ENCODE measurements at regions not wholly inside any gene's neighbourhood (a gene's known extent, or its start where the extent isn't known, plus 50 kb on each side); places are given as distances from the start of the nearest gene placed in this dataset.

DNA sequence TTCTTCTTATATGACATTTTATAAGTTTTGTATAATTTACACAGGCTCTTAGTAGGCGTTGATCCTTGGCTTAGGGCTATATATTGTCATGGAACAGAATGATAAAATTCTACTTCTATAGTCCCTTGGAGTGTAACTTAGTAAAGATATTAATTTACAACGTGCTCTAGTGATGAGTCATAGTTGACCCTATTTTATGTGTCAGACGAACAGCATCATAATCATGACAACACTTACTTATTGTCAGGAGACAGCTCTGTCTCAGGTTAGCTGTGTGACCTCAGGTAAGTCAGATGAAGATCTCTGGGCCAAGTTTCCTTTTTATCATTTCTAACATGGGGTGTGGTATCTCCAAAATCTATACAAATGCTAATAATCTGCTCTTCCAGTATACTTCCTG lies 473.5 kb downstream of the UTRN start:
- Histone ChIP-seq H3K36me3 (ENCODE audit: control insufficient read depth, insufficient read depth, low read length) (peaks cover 6% of the 10 kb centered on the region), H3K4me1 (ENCODE audit: control insufficient read depth, insufficient read depth, low read length, poor library complexity, severe bottlenecking) (no peaks in the 10 kb centered on the region), H3K4me3 (ENCODE audit: extremely low read depth, insufficient read depth, low read length, poor library complexity, severe bottlenecking) (no peak overlapping the region), H3K27ac (ENCODE audit: low read depth, low read length, severe bottlenecking) (no peak overlapping the region), H3K9me3 (ENCODE audit: control insufficient read depth, low read length) (no peaks in the 10 kb centered on the region)
- 83 to 100% methylated on average over 1 of the region's 3 CpGs for WGBS, 2 experiments (ENCODE audit: insufficient coverage in 2 of 2)

- no peaks in the 10 kb centered on the region for H3K4me1 ChIP-seq (ENCODE audit: control insufficient read depth, insufficient read depth, low read length, poor library complexity, severe bottlenecking)
- H3K4me3 ChIP-seq (ENCODE audit: extremely low read depth, insufficient read depth, low read length, poor library complexity, severe bottlenecking): no peak overlapping the region
- no peaks in the 10 kb centered on the region for H3K9me3 ChIP-seq (ENCODE audit: control insufficient read depth, low read length)
- H3K36me3 ChIP-seq (ENCODE audit: control insufficient read depth, insufficient read depth, low read length): peaks cover 6% of the 10 kb centered on the region
- 94% methylated on average over 2 of the region's 3 CpGs; no CpG with 5 or more reads in 1 of the 2 experiments for WGBS, 2 experiments (ENCODE audit: insufficient coverage in 2 of 2)
- H3K27ac ChIP-seq (ENCODE audit: low read depth, low read length, severe bottlenecking): no peak overlapping the region
Measured at GRCh38 chr6:144762469-144762868, 477.3 kb downstream of the UTRN start.

DNA sequence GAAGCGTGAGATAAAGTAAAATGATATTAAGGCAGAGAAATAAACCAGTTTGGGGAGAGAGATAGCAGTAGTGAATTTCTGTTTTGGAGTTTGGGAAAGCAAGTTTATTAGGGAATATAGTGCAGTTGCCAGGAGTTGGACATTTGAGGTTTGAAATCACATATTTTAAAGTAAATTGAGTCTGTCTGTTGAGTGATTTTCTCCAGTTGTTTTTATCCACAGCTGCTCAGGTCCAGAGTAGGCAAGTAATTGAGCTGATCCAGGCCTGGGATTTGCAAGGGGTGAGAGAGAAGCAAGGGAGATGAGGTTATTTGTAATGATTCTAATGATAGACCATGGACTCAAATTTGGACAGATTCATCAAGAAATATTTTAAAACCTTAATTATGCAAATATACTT lies 481.9 kb downstream of the UTRN start:
- peaks cover 3% of the 10 kb centered on the region for H3K36me3 ChIP-seq (ENCODE audit: control insufficient read depth, insufficient read depth, low read length)
- H3K27ac ChIP-seq (ENCODE audit: low read depth, low read length, severe bottlenecking): no peak overlapping the region
- no peaks in the 10 kb centered on the region for H3K4me1 ChIP-seq (ENCODE audit: control insufficient read depth, insufficient read depth, low read length, poor library complexity, severe bottlenecking)
- H3K4me3 ChIP-seq (ENCODE audit: extremely low read depth, insufficient read depth, low read length, poor library complexity, severe bottlenecking): no peak overlapping the region
- no peaks in the 10 kb centered on the region for H3K9me3 ChIP-seq (ENCODE audit: control insufficient read depth, low read length)
- 92 to 100% methylated on average over 1 of the region's 1 CpG for WGBS, 2 experiments (ENCODE audit: insufficient coverage in 2 of 2)

DNA sequence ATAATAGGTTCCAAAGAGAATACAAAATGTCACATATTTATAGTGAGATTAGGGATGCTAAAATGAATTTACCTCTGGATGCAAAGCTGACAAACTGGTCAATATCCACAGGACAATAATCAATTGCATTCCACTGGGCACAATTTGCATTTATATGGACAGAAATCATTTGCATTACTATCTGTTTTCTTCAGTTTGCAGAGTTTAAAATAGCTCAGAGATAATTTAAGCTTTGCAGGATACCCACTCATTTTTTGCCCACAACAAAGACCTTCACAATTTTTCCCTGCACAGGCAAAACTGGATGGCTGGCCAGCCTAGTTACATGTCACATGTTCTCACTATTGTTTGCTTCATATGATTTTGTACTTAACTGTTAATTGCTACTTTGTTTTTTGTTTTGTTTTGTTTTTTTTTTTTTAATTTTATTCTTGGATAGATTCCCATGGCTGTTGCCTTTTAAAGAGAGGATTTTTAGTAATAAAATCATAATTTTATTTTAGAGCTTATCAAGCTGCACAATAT lies 483.5 kb downstream of the UTRN start:
- Histone ChIP-seq H3K4me1 (ENCODE audit: control insufficient read depth, insufficient read depth, low read length, poor library complexity, severe bottlenecking) (no peaks in the 10 kb centered on the region), H3K27ac (ENCODE audit: low read depth, low read length, severe bottlenecking) (no peak overlapping the region), H3K4me3 (ENCODE audit: extremely low read depth, insufficient read depth, low read length, poor library complexity, severe bottlenecking) (no peak overlapping the region), H3K36me3 (ENCODE audit: control insufficient read depth, insufficient read depth, low read length) (no peaks in the 10 kb centered on the region), H3K9me3 (ENCODE audit: control insufficient read depth, low read length) (no peaks in the 10 kb centered on the region)

- 92 to 100% methylated on average over 1 to 2 of the region's 3 CpGs for WGBS, 2 experiments (ENCODE audit: insufficient coverage in 2 of 2)
- H3K36me3 ChIP-seq (ENCODE audit: control insufficient read depth, insufficient read depth, low read length): no peaks in the 10 kb centered on the region
- no peak overlapping the region for H3K27ac ChIP-seq (ENCODE audit: low read depth, low read length, severe bottlenecking)
- no peaks in the 10 kb centered on the region for H3K4me1 ChIP-seq (ENCODE audit: control insufficient read depth, insufficient read depth, low read length, poor library complexity, severe bottlenecking)
- H3K4me3 ChIP-seq (ENCODE audit: extremely low read depth, insufficient read depth, low read length, poor library complexity, severe bottlenecking): no peak overlapping the region
- H3K9me3 ChIP-seq (ENCODE audit: control insufficient read depth, low read length): no peaks in the 10 kb centered on the region
Measured at GRCh38 chr6:144769142-144769541, 484.0 kb downstream of the UTRN start.

- peaks cover 6% of the 10 kb centered on the region for H3K36me3 ChIP-seq (ENCODE audit: control insufficient read depth, insufficient read depth, low read length)
- H3K4me3 ChIP-seq (ENCODE audit: extremely low read depth, insufficient read depth, low read length, poor library complexity, severe bottlenecking): no peak overlapping the region
- no peak overlapping the region for H3K27ac ChIP-seq (ENCODE audit: low read depth, low read length, severe bottlenecking)
- H3K4me1 ChIP-seq (ENCODE audit: control insufficient read depth, insufficient read depth, low read length, poor library complexity, severe bottlenecking): no peaks in the 10 kb centered on the region
- WGBS, 2 experiments (ENCODE audit: insufficient coverage in 2 of 2): 90 to 96% methylated on average over 2 to 3 of the region's 6 CpGs
- no peaks in the 10 kb centered on the region for H3K9me3 ChIP-seq (ENCODE audit: control insufficient read depth, low read length)
Measured at GRCh38 chr6:144776031-144776819, 491.1 kb downstream of the UTRN start.

DNA sequence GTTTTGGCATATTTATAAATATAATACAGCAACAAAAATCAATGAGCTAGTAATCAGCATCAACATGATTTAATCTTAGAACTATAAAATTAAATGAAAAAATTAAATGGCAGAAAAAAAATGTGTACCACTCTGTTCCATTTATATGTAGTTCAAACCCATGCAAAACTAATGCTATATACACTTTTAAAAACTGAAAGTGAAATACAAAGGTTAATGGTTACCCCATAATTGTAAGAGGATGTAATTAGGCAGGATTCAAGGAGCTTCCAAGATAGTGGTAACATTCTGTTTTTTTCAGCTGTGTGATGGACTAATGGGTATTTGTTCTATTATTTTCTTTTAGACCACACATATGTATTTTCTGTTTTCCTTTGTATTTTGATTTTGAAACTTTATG lies 492.1 kb downstream of the UTRN start:
- Histone ChIP-seq H3K4me3 (ENCODE audit: extremely low read depth, insufficient read depth, low read length, poor library complexity, severe bottlenecking) (no peak overlapping the region), H3K36me3 (ENCODE audit: control insufficient read depth, insufficient read depth, low read length) (peaks cover 6% of the 10 kb centered on the region), H3K4me1 (ENCODE audit: control insufficient read depth, insufficient read depth, low read length, poor library complexity, severe bottlenecking) (no peaks in the 10 kb centered on the region), H3K9me3 (ENCODE audit: control insufficient read depth, low read length) (no peaks in the 10 kb centered on the region), H3K27ac (ENCODE audit: low read depth, low read length, severe bottlenecking) (no peak overlapping the region)

DNA sequence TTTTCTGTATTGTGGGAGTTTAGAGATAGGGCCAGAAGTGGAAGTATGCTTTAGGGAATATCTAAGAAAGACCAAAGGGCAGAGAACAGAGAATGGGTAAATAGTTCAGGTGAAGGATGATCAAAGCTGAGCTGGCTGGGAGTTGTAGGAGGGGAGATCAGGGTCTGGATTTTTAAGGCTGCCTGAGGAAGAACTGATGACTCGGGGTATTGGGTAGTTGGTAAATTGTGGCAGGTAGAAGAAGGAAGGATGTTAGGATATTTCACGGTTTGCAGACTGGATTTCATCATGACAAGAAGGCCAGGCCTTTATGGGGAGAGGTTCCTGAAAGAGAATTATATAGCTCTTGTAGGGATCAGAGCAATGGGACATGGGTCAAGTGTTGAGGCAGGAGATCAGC lies 492.9 kb downstream of the UTRN start:
- H3K4me3 ChIP-seq (ENCODE audit: extremely low read depth, insufficient read depth, low read length, poor library complexity, severe bottlenecking): no peak overlapping the region
- no peak overlapping the region for H3K27ac ChIP-seq (ENCODE audit: low read depth, low read length, severe bottlenecking)
- H3K4me1 ChIP-seq (ENCODE audit: control insufficient read depth, insufficient read depth, low read length, poor library complexity, severe bottlenecking): no peaks in the 10 kb centered on the region
- WGBS, 2 experiments (ENCODE audit: insufficient coverage in 2 of 2): 94 to 100% methylated on average over 2 of the region's 2 CpGs
- H3K9me3 ChIP-seq (ENCODE audit: control insufficient read depth, low read length): no peaks in the 10 kb centered on the region
- peaks cover 6% of the 10 kb centered on the region for H3K36me3 ChIP-seq (ENCODE audit: control insufficient read depth, insufficient read depth, low read length)

- Histone ChIP-seq H3K27ac (ENCODE audit: low read depth, low read length, severe bottlenecking) (no peak overlapping the region), H3K36me3 (ENCODE audit: control insufficient read depth, insufficient read depth, low read length) (peaks cover 6% of the 10 kb centered on the region), H3K9me3 (ENCODE audit: control insufficient read depth, low read length) (no peaks in the 10 kb centered on the region), H3K4me3 (ENCODE audit: extremely low read depth, insufficient read depth, low read length, poor library complexity, severe bottlenecking) (no peak overlapping the region), H3K4me1 (ENCODE audit: control insufficient read depth, insufficient read depth, low read length, poor library complexity, severe bottlenecking) (no peaks in the 10 kb centered on the region)
- WGBS, 2 experiments (ENCODE audit: insufficient coverage in 2 of 2): 88 to 91% methylated on average over 1 of the region's 1 CpG
Measured at GRCh38 chr6:144778773-144779492, 493.8 kb downstream of the UTRN start.

DNA sequence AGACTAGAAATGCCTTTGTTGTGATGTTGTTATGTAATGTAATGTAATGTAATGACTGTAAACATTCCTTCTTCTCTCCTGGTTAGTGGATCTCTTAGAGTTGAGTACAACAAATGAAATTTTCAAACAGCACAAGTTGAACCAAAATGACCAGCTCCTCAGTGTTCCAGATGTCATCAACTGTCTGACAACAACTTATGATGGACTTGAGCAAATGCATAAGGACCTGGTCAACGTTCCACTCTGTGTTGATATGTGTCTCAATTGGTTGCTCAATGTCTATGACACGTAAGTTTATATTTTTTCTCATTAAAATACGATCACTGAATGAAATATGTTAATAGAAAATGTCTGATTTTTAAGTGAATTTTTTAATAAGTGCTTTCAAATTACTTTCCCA lies 496.7 kb downstream of the UTRN start:
- 77% methylated on average over 3 of the region's 3 CpGs; no CpG with 5 or more reads in 1 of the 2 experiments for WGBS, 2 experiments (ENCODE audit: insufficient coverage in 2 of 2)
- no peak overlapping the region for H3K4me3 ChIP-seq (ENCODE audit: extremely low read depth, insufficient read depth, low read length, poor library complexity, severe bottlenecking)
- H3K4me1 ChIP-seq (ENCODE audit: control insufficient read depth, insufficient read depth, low read length, poor library complexity, severe bottlenecking): no peaks in the 10 kb centered on the region
- no peaks in the 10 kb centered on the region for H3K9me3 ChIP-seq (ENCODE audit: control insufficient read depth, low read length)
- no peak overlapping the region for H3K27ac ChIP-seq (ENCODE audit: low read depth, low read length, severe bottlenecking)
- H3K36me3 ChIP-seq (ENCODE audit: control insufficient read depth, insufficient read depth, low read length): no peaks in the 10 kb centered on the region

GRCh38 chr6:144782634-144783033 lies 497.5 kb downstream of the UTRN start:
- Histone ChIP-seq H3K9me3 (ENCODE audit: control insufficient read depth, low read length) (no peaks in the 10 kb centered on the region), H3K4me3 (ENCODE audit: extremely low read depth, insufficient read depth, low read length, poor library complexity, severe bottlenecking) (no peak overlapping the region), H3K4me1 (ENCODE audit: control insufficient read depth, insufficient read depth, low read length, poor library complexity, severe bottlenecking) (no peaks in the 10 kb centered on the region), H3K36me3 (ENCODE audit: control insufficient read depth, insufficient read depth, low read length) (no peaks in the 10 kb centered on the region), H3K27ac (ENCODE audit: low read depth, low read length, severe bottlenecking) (no peak overlapping the region)
- WGBS, 2 experiments (ENCODE audit: insufficient coverage in 2 of 2): 90 to 93% methylated on average over 3 to 6 of the region's 6 CpGs
